ENCODE measurements at regions not wholly inside any gene's neighbourhood (a gene's known extent, or its start where the extent isn't known, plus 50 kb on each side); places are given as distances from the start of the nearest gene placed in this dataset.

DNA sequence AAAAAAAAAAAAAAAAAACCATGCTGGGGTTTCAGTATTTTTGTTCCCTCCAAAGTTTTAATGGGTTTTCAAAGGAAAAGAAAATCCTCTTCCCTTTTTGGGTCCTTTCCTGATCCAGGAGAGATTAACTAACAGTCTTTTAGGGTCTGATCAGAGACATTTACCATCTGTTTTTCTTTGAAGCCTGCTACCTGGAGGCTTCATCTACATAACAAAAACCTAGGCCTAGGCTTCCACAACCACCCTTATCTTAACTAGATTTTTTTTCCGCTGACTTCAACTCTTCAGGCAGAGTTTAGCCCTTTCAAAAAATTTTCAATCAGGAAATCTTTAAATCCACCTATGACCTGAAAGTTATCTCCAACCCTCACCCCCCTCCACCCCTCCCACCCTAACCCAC is 154.7 kb downstream of the MBD2 start:
- TF ChIP-seq POLR2A (IDR thresholded peaks at IDR 0.05; ENCODE audit: low read length) (no peak), GATA1 (IDR thresholded peaks at IDR 0.05; ENCODE audit: low read depth, low read length) (no peak)
